ENCODE measurements at regions not wholly inside any gene's neighbourhood (a gene's known extent, or its start where the extent isn't known, plus 50 kb on each side); places are given as distances from the start of the nearest gene placed in this dataset.

- TF ChIP-seq CTCF (conservative IDR thresholded peaks at IDR 0.05; ENCODE audit: low read depth in 2 of 2): no peak
- TF ChIP-seq EZH2 (IDR thresholded peaks at IDR 0.05; ENCODE audit: low read depth, unreplicated experiment): no peak
- no peak for TF ChIP-seq POLR2AphosphoS5 (IDR thresholded peaks at IDR 0.05; ENCODE audit: low read depth)
- no peak for TF ChIP-seq REST (IDR thresholded peaks at IDR 0.05; ENCODE audit: unreplicated experiment)
- no peak for TF ChIP-seq NANOG (IDR thresholded peaks at IDR 0.05; ENCODE audit: borderline replicate concordance)
- no peak for TF ChIP-seq ZNF462 (CRISPR knock-in tag; IDR thresholded peaks at IDR 0.05)
- TF ChIP-seq EZH2phosphoT487 (IDR thresholded peaks at IDR 0.05; ENCODE audit: unreplicated experiment): no peak
- no peak for TF ChIP-seq JUNB (IDR thresholded peaks at IDR 0.05; ENCODE audit: unreplicated experiment)
- no peak for TF ChIP-seq CREB1 (CRISPR knock-in tag; IDR thresholded peaks at IDR 0.05; ENCODE audit: low read depth)
Observed at GRCh38 chr3:88443066-88443465, 293.3 kb downstream of the C3orf38 start.

Measured in GM23338 (cell line).